ENCODE measurements at regions not wholly inside any gene's neighbourhood (a gene's known extent, or its start where the extent isn't known, plus 50 kb on each side); places are given as distances from the start of the nearest gene placed in this dataset.

DNA sequence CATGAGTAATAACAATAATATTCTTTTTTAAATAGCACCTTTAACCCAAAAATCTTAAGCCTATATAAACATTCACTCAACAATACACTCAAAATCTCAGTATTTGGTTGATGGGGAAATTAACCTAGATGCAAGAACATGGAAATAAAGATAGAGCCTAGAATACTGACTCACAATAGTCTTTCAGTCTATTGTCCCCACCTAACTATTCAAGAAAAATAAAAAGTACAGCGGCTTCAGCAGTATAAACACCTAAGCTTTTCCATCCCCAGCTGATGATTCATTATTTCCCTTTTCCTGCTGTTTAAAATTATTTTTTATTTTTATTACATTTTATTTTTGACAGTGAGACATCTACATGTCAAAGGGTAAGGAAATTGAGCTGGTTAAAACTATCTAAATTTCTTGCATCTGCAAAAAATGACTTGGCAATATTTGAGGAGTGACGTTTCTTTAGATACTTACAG, 201.4 kb downstream of the FZD1 start:
- TF ChIP-seq RAD21 (IDR thresholded peaks at IDR 0.05; ENCODE audit: low read depth): no peak
- TF ChIP-seq EP300 (IDR thresholded peaks at IDR 0.05; ENCODE audit: borderline replicate concordance): no peak
- no peak for TF ChIP-seq EGR1 (IDR thresholded peaks at IDR 0.05)
- no peak for TF ChIP-seq CREB1 (IDR thresholded peaks at IDR 0.05; ENCODE audit: low read depth)
- no peak for TF ChIP-seq TAF1 (IDR thresholded peaks at IDR 0.05; ENCODE audit: low read depth)
- no peak for TF ChIP-seq ZBTB7A (IDR thresholded peaks at IDR 0.05; ENCODE audit: low read depth)
- TF ChIP-seq, protein P1, sequence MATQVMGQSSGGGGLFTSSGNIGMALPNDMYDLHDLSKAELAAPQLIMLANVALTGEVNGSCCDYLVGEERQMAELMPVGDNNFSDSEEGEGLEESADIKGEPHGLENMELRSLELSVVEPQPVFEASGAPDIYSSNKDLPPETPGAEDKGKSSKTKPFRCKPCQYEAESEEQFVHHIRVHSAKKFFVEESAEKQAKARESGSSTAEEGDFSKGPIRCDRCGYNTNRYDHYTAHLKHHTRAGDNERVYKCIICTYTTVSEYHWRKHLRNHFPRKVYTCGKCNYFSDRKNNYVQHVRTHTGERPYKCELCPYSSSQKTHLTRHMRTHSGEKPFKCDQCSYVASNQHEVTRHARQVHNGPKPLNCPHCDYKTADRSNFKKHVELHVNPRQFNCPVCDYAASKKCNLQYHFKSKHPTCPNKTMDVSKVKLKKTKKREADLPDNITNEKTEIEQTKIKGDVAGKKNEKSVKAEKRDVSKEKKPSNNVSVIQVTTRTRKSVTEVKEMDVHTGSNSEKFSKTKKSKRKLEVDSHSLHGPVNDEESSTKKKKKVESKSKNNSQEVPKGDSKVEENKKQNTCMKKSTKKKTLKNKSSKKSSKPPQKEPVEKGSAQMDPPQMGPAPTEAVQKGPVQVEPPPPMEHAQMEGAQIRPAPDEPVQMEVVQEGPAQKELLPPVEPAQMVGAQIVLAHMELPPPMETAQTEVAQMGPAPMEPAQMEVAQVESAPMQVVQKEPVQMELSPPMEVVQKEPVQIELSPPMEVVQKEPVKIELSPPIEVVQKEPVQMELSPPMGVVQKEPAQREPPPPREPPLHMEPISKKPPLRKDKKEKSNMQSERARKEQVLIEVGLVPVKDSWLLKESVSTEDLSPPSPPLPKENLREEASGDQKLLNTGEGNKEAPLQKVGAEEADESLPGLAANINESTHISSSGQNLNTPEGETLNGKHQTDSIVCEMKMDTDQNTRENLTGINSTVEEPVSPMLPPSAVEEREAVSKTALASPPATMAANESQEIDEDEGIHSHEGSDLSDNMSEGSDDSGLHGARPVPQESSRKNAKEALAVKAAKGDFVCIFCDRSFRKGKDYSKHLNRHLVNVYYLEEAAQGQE (IDR thresholded peaks at IDR 0.05; ENCODE audit: low read depth): no peak
- TF ChIP-seq CEBPB (IDR thresholded peaks at IDR 0.05): no peak

Measured in Ishikawa (cell line).